GM21390 (cell line): ENCODE measurements at regions not wholly inside any gene's neighbourhood (a gene's known extent, or its start where the extent isn't known, plus 50 kb on each side); places are given as distances from the start of the nearest gene placed in this dataset.

Experiments
- ATAC-seq: cut with Tn5 transposase; IDR thresholded peaks from one replicate; pipeline ENCODE4 v1.9.1; 2021; ENCODE audit not compliant: unreplicated experiment

GRCh38 chr1:214923278-214923915 is 159.1 kb upstream of the KCNK2 start:
- ATAC-seq = no peak

- no peak for ATAC-seq
Measured at GRCh38 chr1:214927796-214928195, 154.7 kb upstream of the KCNK2 start.

GRCh38 chr1:214928574-214928973 is 154.0 kb upstream of the KCNK2 start:
- no peak for ATAC-seq

GRCh38 chr1:214933375-214933774 is 149.2 kb upstream of the KCNK2 start:
- ATAC-seq = no peak

GRCh38 chr1:214934045-214934444 is 148.5 kb upstream of the KCNK2 start:
- ATAC-seq = no peak

GRCh38 chr1:214935258-214935657 is 147.3 kb upstream of the KCNK2 start:
- no peak for ATAC-seq

GRCh38 chr1:214939180-214939579 is 143.4 kb upstream of the KCNK2 start:
- ATAC-seq = no peak

GRCh38 chr1:214941061-214941460 is 141.5 kb upstream of the KCNK2 start:
- no peak for ATAC-seq

- no peak for ATAC-seq
Measured at GRCh38 chr1:214943054-214943453, 139.5 kb upstream of the KCNK2 start.

GRCh38 chr1:214946615-214947014 is 135.9 kb upstream of the KCNK2 start:
- ATAC-seq = no peak

GRCh38 chr1:214952648-214953047 is 129.9 kb upstream of the KCNK2 start:
- ATAC-seq = no peak

GRCh38 chr1:214953901-214954616 is 128.5 kb upstream of the KCNK2 start:
- no peak for ATAC-seq

- ATAC-seq = no peak
Measured at GRCh38 chr1:214954617-214954949, 128.0 kb upstream of the KCNK2 start.

GRCh38 chr1:214957330-214958137 is 125.0 kb upstream of the KCNK2 start:
- ATAC-seq = no peak

- no peak for ATAC-seq
Measured at GRCh38 chr1:214958486-214958885, 124.1 kb upstream of the KCNK2 start.

- no peak for ATAC-seq
Measured at GRCh38 chr1:214966346-214966745, 116.2 kb upstream of the KCNK2 start.

GRCh38 chr1:214967865-214968575 is 114.5 kb upstream of the KCNK2 start:
- ATAC-seq = no peak

GRCh38 chr1:214970016-214970415 is 112.5 kb upstream of the KCNK2 start:
- ATAC-seq = no peak

GRCh38 chr1:214971071-214971470 is 111.5 kb upstream of the KCNK2 start:
- ATAC-seq = no peak

GRCh38 chr1:214974002-214974401 is 108.5 kb upstream of the KCNK2 start:
- ATAC-seq = no peak

- no peak for ATAC-seq
Measured at GRCh38 chr1:214976665-214977064, 105.9 kb upstream of the KCNK2 start.
